ENCODE measurements at regions not wholly inside any gene's neighbourhood (a gene's known extent, or its start where the extent isn't known, plus 50 kb on each side); places are given as distances from the start of the nearest gene placed in this dataset.
A peak's percentile ranks its signal among the peaks of the same experiment; 100 is the strongest.
"Not testable (repeated sequence)": the region's sequence is repeated elsewhere in the genome, so short reads cannot be mapped to it uniquely, and the experiment has no call there.

DNA sequence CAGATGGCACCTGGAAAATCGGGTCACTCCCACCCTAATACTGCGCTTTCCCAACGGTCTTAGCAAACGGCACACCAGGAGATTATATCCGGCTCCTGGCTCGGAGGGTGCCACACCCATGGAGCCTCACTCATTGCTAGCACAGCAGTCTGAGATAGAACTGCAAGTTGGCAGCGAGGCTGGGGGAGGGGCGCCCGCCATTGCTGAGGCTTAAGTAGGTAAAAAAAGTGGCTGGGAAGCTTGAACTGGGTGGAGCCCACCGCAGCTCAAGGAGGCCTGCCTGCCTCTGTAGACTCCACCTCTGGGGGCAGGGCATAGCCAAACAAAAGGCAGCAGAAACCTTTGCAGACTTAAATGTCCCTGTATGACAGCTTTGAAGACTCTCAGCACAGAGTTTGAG, 189.6 kb upstream of the GPR149 start:
- DNase-seq, H3K4me3 ChIP-seq, H3K27me3 ChIP-seq: not testable (repeated sequence)

DNA sequence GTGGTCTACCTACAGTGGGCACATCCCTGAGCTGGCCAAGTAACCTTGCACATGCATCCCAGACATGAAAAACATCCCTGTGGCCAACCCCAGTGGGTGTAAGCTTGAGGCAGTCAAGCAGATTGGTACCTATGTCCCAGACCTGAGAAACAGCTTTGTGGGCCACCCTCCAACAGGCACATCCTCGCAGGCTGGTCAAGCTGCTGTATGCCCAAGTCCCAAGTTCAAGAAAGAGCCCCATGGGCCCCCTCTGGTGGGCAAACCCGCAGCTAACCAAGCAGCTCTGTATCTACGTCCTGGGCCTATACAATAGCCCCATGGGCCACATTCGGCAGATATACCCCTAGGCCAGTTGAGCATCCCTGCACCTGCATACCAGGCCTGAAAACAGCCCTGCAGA, 186.3 kb upstream of the GPR149 start:
- 0 out of 2 replicates have a peak, but pooled peaks cover under 1% of the 10 kb centered on the region for H3K27me3 ChIP-seq
- H3K9me3 ChIP-seq: no peaks in the 10 kb centered on the region
- no peak for DNase-seq
- H3K36me3 ChIP-seq: no peaks in the 10 kb centered on the region
- H3K4me3 ChIP-seq: no peak overlapping the region

More for the DNA sequence above, 189.6 kb upstream of the GPR149 start:
- not testable (repeated sequence) for H3K9me3 ChIP-seq, H3K36me3 ChIP-seq

DNA sequence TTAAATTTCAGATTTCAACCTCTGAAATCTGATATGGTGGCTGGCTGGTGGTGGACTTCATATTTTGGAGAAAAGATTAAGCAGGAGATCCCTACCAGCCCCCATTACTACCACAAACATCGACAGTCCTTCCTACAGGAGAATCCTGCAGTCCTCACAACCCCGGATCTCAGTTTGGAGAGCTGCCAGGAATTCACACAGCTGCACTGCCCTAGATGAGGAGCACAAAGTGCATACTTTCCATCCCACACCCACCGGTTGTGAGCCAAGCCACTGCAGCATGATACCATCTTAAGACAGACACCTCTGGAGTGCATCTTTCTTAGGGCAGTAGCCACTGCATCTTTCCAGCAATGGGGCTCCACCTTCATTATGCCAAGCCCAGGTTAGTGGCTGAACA, 185.5 kb upstream of the GPR149 start:
- Histone ChIP-seq H3K36me3 (no peaks in the 10 kb centered on the region), H3K27me3 (0 out of 2 replicates have a peak, but pooled peaks cover 2% of the 10 kb centered on the region), H3K4me3 (no peak overlapping the region), H3K9me3 (no peaks in the 10 kb centered on the region)
- peak; percentile 2 for DNase-seq

DNA sequence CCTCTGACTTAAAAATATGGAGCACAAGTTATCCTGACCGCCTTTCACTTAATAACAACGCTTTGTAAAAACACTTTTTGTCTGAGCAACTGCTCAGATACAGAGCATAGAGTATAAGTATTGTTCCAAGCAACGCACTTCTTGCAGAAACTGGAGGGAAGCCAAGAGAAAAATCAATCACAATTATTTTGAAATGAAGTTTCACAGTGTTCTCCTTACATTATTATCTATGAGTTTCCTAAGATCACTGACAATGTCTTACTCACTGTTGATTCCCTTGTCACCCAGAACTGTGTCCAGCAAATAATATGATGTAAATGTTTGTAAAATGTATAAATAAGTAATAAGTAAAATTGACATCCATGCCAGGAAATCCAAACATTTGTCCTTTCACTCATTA, 184.6 kb upstream of the GPR149 start:
- no peak overlapping the region for H3K4me3 ChIP-seq
- no peaks in the 10 kb centered on the region for H3K36me3 ChIP-seq
- no peaks in the 10 kb centered on the region for H3K9me3 ChIP-seq
- H3K27me3 ChIP-seq: 0 out of 2 replicates have a peak, but pooled peaks cover 2% of the 10 kb centered on the region
- no peak for DNase-seq

DNA sequence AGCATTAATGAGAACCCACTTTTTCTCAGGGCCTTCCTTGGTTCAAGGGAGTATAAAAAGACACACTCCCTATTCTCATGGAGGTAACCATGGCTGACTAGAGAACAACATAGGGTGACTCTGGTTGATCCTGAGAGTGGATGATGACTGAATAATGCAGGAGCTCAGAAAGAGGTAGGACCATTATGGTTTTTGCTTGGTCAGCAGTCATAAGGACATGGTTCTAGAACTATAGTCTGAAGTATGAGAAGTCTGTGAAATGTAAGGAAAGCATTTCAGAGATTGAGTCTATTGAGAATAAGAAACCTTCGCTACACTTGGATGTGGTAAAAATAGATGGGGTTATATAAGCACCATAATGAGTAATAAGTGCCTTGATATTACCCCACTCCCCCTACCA, 184.1 kb upstream of the GPR149 start:
- DNase-seq: no peak

DNA sequence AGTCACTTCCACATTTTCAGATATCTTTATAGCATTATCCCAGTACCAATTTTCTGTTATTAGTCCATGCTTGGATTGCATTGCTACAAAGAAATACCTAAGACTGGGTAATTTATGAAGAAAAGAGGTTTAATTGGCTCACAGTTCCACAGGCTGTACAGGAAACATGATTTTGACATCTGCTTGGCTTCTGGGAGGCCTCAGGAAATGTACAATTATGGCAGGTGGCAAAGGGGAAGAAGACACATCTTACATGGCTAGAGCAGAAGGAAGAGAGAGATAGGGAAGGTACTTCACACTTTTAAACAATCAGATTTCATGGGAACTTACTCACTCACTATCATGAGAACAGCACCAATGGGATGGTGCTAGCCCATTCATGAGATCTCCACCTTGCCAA, 172.3 kb upstream of the GPR149 start:
- H3K27me3 ChIP-seq: no peaks in the 10 kb centered on the region; the same call in 1 of the 2 replicates
- H3K4me3 ChIP-seq: no peak overlapping the region
- H3K36me3 ChIP-seq: no peaks in the 10 kb centered on the region
- H3K9me3 ChIP-seq: no peaks in the 10 kb centered on the region
- DNase-seq: no peak

More for the DNA sequence above, 184.1 kb upstream of the GPR149 start:
- Histone ChIP-seq H3K9me3 (no peaks in the 10 kb centered on the region), H3K36me3 (no peaks in the 10 kb centered on the region), H3K27me3 (0 out of 2 replicates have a peak, but pooled peaks cover 2% of the 10 kb centered on the region), H3K4me3 (no peak overlapping the region)

DNA sequence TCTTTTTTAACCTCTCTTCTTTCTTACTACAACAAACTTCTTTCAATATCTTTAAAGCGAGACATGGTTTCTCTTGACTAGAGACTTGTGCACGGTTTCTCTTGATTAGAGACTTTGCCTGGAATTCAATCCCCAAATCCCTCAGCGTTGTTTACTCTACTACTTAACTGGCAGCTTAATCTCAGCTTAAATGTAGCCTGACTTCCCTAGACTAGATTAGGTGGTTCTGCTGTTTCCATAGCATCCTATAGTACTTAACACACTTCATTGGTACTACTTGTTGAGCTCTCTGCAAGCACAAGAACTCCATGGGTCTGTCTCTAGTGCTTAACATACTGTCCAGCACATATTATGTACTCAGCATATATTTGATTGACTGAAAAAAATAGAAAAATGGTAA, 168.2 kb upstream of the GPR149 start:
- H3K4me3 ChIP-seq: no peak overlapping the region

DNA sequence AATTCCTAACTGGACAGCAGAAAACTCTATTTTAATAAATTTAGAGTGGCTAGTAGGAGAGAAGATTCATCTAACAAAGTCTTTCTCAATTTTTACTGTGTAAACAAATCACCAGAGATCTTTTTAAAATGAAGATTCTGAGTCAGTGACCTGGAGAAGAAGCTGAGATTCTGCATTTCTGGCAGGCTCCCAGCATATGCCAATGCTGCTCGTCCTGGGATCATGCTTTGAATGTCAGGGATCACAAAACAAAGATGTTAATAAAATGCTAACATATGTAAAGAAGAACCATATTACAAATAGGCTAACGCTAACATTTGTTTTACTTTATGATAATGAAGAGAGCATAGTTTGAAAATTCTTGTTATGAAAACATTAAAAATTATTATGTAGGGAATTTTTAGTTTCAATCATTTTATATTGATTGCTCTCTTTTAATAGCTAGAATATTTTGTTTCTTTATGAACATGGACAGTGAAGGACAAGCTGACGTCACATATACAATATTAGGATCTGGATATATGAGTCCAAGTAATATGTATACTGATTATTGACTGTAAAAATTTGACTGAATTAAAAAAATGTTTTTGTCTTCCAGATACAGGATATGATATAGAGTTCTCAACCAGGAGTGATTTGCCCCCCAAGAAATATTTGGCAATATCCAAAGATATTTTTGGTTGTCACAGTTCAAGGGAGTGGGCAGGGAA, 160.8 kb upstream of the GPR149 start:
- H3K36me3 ChIP-seq: no peaks in the 10 kb centered on the region
- no peaks in the 10 kb centered on the region for H3K9me3 ChIP-seq
- no peak overlapping the region for H3K4me3 ChIP-seq
- no peak for DNase-seq
- no peaks in the 10 kb centered on the region for H3K27me3 ChIP-seq

More for the DNA sequence above, 168.2 kb upstream of the GPR149 start:
- Histone ChIP-seq H3K36me3 (no peaks in the 10 kb centered on the region), H3K27me3 (no peaks in the 10 kb centered on the region; the same call in 1 of the 2 replicates), H3K9me3 (no peaks in the 10 kb centered on the region)
- DNase-seq: no peak

DNA sequence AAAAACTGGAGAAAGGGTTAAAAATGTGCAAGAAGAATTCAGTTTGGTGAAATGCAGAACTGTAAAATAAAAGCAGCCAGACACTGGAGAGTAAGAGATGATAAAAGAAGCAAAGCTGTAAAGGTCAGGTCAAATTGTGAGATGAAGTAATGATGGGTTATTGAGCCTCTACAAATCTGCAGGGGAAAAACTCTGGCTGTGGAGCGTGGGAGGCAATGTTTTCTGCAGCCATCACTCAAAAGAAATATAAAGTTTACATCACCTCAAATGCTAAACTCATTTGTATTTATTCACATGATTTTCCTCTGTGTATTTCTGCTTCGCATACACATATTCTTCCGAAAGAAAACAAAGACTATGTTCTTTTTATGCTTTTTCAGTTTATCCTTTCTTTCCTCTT, 158.8 kb upstream of the GPR149 start:
- DNase-seq: no peak
- H3K4me3 ChIP-seq: no peak overlapping the region
- no peaks in the 10 kb centered on the region for H3K9me3 ChIP-seq
- no peaks in the 10 kb centered on the region for H3K36me3 ChIP-seq
- H3K27me3 ChIP-seq: no peaks in the 10 kb centered on the region

DNA sequence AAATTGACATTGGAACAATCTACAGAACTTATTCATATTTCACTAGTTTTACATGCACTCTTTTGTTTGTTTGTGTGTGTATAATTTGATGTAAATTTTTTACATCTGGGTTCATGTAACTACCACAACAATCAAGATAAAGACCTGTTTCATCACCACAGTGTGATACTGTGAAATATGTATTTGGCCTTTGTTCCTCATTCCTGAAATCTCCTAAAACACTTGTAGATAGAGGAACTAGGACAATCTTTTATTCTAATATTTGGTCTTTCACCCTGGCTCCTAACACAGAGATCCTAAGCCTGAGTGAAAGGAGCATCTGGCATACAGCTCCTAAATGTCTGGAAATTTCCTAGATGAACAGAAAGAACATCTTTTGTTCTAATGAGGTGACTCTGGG, 155.0 kb upstream of the GPR149 start:
- Histone ChIP-seq H3K27me3 (0 out of 2 replicates have a peak, but pooled peaks cover 2% of the 10 kb centered on the region), H3K36me3 (no peaks in the 10 kb centered on the region)
- DNase-seq: no peak

DNA sequence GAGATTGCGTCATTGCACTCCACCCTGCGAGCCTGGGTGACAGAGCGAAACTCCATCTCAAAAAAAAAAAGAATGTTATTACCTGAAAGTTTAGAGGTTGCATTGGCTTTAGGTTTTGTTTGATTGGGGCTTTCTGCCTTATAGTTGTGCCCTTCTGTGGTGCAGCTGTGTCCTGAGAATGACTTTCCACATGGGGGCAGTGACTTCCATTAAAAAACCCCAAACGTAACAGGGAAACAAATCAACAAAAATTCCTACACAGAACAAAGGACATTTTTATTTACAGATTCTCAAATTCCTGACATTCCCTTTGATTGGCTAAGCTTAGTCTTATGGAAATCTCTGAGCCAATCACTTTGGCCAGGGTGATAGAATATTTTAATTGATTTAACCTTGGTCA, 154.1 kb upstream of the GPR149 start:
- Histone ChIP-seq H3K4me3 (no peak overlapping the region), H3K9me3 (no peaks in the 10 kb centered on the region), H3K36me3 (no peaks in the 10 kb centered on the region), H3K27me3 (0 out of 2 replicates have a peak, but pooled peaks cover 2% of the 10 kb centered on the region)
- no peak for DNase-seq

More for the DNA sequence above, 155.0 kb upstream of the GPR149 start:
- Histone ChIP-seq H3K9me3 (no peaks in the 10 kb centered on the region), H3K4me3 (no peak overlapping the region)

DNA sequence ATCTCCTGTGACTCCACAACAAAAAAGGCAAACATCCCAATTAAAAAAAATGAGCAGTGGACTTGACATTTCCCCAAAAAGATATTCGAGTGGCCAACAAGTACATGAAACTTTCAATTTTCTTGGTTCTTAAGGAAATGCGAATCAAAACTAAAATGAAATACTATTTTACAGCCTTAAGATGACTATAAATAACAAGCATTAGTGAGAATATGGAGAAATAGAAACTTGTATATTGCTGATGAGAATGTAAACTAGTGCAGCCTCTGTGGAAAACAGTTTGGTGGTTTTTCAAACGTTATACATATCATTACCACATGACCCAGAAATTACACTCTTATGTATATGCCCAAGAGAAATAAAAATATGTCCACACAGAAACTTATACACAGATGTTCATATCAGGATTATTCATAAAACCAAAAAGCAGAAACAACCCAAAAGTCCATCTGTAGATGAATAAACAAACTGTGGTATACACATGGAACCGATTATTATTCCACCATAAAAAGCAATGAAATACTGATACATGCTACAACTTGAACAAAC, 153.2 kb upstream of the GPR149 start:
- Histone ChIP-seq H3K36me3 (no peaks in the 10 kb centered on the region), H3K27me3 (0 out of 2 replicates have a peak, but pooled peaks cover 2% of the 10 kb centered on the region)
- no peak for DNase-seq

DNA sequence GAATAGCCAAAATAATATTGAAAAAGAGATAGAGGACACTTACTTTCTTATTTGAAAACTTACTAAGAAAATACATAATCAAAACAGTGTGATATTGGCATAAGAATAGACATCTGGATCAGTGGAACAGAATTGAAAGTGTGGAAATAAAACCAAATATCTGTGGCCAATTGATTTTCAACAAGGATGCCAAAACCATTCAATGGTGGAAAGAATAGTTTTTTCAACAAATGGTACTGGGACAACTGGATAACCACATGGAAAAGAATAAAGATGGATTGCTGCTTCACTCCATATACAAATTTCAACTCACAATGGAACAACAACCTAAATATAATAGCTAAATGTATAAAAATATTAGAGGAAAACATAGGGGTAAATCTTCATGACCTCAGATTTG, 152.5 kb upstream of the GPR149 start:
- 0 out of 2 replicates have a peak, but pooled peaks cover 2% of the 10 kb centered on the region for H3K27me3 ChIP-seq
- H3K9me3 ChIP-seq: no peaks in the 10 kb centered on the region
- no peak for DNase-seq
- no peaks in the 10 kb centered on the region for H3K36me3 ChIP-seq
- no peak overlapping the region for H3K4me3 ChIP-seq

More for the DNA sequence above, 153.2 kb upstream of the GPR149 start:
- H3K4me3 ChIP-seq: no peak overlapping the region
- H3K9me3 ChIP-seq: no peaks in the 10 kb centered on the region

DNA sequence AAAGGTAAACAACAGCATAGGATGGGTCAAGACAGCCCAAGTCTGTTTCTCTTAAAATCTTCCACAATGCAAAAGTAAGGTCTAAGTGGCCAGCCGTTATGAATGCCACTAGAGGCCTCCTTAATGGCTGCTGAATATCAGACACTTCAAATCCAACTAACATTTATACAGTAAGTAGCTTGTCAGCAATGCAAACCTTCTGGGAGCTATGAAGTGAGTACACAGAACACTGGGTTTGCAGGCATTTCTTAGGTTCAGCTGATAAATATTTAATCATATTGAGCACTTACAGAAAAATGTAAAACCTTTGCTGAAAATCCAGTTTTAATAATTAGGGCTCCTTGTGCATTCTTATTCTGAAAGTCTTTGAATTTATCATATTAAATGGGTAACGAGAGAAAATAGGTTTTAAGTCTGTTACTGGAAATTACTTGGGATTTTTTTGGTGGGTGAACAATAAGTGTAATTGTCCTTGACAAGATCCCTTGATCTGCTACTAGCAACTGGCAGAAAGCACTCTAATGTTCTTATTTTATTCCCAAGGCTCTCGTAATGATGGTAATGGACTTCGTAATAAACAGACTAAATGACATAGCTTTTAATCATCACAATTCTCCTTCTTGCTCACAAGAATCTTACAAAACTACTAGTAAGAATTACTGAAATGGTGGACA, 141.7 kb upstream of the GPR149 start:
- no peaks in the 10 kb centered on the region; the same call in 1 of the 2 replicates for H3K27me3 ChIP-seq
- no peak for DNase-seq
- no peaks in the 10 kb centered on the region for H3K9me3 ChIP-seq
- H3K4me3 ChIP-seq: no peak overlapping the region
- H3K36me3 ChIP-seq: no peaks in the 10 kb centered on the region

DNA sequence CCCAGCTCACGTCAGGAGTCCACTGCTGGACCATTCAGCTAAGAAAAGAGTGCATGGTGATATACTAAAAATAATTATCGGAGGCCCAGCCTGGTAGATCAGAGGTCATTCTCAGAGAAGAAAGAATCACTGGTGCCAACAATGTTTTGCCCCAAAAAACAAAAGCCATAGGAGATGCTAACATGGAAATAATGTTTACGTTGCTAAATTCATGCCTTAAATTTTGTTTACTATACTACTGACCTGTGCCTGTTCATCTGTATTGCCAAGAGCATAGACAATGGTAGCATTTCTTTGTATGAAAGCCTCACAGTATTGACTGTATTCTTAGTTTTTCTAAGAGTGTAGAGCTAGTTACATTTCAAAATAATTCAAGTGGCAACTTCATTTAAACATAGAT, 138.1 kb upstream of the GPR149 start:
- Histone ChIP-seq H3K27me3 (peaks cover 2% of the 10 kb centered on the region; the same call in 1 of the 2 replicates), H3K36me3 (no peaks in the 10 kb centered on the region), H3K4me3 (no peak overlapping the region), H3K9me3 (no peaks in the 10 kb centered on the region)
- no peak for DNase-seq

DNA sequence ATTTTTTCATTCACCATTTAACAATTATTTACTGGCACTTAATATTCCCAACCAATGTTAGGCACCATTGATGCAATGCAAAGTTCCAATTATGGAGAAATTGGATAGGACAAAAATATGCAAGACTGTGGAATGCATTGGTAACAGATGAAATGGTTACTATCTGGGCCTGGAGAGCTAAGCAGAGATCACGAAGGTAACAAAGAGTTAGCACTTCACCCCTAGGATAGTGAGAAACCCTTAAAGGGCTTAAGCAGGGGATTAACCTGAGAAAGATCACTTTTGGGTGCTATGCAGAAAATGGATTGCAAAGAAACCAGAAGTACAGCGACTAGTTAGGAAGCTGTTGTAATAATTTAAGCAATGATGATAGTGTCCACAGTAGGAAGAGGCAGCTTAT, 129.6 kb upstream of the GPR149 start:
- DNase-seq: no peak
- Histone ChIP-seq H3K9me3 (no peaks in the 10 kb centered on the region), H3K4me3 (no peak overlapping the region), H3K36me3 (no peaks in the 10 kb centered on the region), H3K27me3 (no peaks in the 10 kb centered on the region)

DNA sequence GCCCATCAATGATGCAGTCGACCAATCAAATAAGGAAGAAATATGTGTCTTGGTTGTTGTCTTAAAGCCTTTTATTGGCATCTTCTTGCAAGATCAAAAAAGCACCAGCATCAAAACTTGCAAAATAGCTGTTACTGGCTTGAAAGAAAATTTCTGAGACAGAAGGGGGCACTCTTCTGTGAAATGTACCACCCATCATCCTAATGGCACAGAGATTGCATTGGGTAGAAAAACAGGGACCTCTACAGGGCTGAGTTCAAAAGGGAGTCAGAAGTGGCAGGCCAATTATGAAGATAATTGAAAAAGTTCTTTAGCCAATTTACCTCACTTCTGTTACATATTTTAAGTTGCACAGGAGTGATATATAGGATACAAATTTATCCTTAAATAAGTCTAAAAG, 122.3 kb upstream of the GPR149 start:
- no peak for DNase-seq
- Histone ChIP-seq H3K36me3 (no peaks in the 10 kb centered on the region), H3K27me3 (no peaks in the 10 kb centered on the region), H3K4me3 (no peak overlapping the region), H3K9me3 (no peaks in the 10 kb centered on the region)
